ENCODE measurements at regions not wholly inside any gene's neighbourhood (a gene's known extent, or its start where the extent isn't known, plus 50 kb on each side); places are given as distances from the start of the nearest gene placed in this dataset.

DNA sequence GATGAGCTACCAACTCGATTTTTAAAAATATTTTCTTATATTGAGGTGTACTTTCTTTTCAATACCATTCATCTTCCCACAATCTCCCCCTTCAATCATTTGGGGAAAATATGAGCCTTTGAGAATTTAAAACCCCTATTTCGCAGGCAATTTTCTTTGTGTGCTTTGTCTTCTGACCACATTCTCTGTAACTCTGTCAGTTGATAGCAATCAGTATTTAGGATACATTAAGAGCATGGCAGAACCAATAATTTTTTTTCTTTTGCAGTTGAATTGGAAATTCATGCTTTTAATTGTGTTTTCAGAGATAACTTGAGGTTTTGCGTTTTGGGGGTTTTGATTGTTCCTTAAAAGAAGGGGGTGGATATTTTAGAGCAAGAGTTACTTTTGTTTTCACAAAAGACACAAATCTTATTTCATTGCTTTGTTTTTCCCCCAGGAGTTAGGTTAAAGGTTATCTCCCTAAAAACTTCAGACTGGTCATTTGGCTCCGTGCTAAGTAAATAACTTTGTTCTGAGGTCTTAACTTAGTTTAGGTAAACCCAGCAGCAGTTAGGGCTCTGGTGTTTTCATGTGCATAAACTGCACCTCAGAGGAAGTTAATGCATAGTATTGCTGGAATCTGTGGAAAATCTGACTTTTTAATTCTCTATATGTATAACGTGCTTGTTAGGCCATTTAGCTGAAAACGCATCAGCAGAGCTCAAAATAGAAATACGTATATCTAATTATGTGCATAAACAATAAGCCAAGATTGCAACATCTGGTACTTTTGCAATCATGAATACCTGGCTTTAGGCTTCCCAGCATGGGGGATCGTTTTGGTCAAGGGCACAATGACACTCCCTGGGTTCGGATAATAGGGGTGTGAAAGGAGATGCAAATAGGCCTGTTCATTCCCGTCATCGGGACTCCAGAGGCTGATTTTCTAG lies 676.4 kb upstream of the ANKRD30A start:
- TF ChIP-seq, protein P1, sequence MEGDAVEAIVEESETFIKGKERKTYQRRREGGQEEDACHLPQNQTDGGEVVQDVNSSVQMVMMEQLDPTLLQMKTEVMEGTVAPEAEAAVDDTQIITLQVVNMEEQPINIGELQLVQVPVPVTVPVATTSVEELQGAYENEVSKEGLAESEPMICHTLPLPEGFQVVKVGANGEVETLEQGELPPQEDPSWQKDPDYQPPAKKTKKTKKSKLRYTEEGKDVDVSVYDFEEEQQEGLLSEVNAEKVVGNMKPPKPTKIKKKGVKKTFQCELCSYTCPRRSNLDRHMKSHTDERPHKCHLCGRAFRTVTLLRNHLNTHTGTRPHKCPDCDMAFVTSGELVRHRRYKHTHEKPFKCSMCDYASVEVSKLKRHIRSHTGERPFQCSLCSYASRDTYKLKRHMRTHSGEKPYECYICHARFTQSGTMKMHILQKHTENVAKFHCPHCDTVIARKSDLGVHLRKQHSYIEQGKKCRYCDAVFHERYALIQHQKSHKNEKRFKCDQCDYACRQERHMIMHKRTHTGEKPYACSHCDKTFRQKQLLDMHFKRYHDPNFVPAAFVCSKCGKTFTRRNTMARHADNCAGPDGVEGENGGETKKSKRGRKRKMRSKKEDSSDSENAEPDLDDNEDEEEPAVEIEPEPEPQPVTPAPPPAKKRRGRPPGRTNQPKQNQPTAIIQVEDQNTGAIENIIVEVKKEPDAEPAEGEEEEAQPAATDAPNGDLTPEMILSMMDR (IDR thresholded peaks at IDR 0.05; ENCODE audit: poor library complexity, severe bottlenecking), result no peak
- DNase-seq (ENCODE audit: low spot score), result no peak
- no peak for ATAC-seq (ENCODE audit: low read depth)
- H3K27ac ChIP-seq (ENCODE audit: poor library complexity, severe bottlenecking), result no peak overlapping the region
- no peaks in the 10 kb centered on the region for H3K9me3 ChIP-seq (ENCODE audit: severe bottlenecking)
- no peaks in the 10 kb centered on the region for H3K27me3 ChIP-seq (ENCODE audit: insufficient read depth, poor library complexity, severe bottlenecking)
- no peaks in the 10 kb centered on the region for H3K36me3 ChIP-seq (ENCODE audit: low read depth)
- H3K4me1 ChIP-seq (ENCODE audit: insufficient read depth, poor library complexity, severe bottlenecking), result peaks cover 7% of the 10 kb centered on the region
- no peak overlapping the region for H3K4me3 ChIP-seq (ENCODE audit: severe bottlenecking)

- H3K27ac ChIP-seq (ENCODE audit: poor library complexity, severe bottlenecking), result no peak overlapping the region
- no peak overlapping the region for H3K4me3 ChIP-seq (ENCODE audit: severe bottlenecking)
- ATAC-seq (ENCODE audit: low read depth) (peak; percentile 35; the same call in 1 of the 3 replicates), DNase-seq (ENCODE audit: low spot score) (peak; percentile 45)
- H3K9me3 ChIP-seq (ENCODE audit: severe bottlenecking), result no peaks in the 10 kb centered on the region
- TF ChIP-seq, protein P1 (IDR thresholded peaks at IDR 0.05; ENCODE audit: poor library complexity, severe bottlenecking), result no peak
- H3K36me3 ChIP-seq (ENCODE audit: low read depth), result no peaks in the 10 kb centered on the region
- H3K27me3 ChIP-seq (ENCODE audit: insufficient read depth, poor library complexity, severe bottlenecking), result no peaks in the 10 kb centered on the region
- H3K4me1 ChIP-seq (ENCODE audit: insufficient read depth, poor library complexity, severe bottlenecking), result peaks cover 15% of the 10 kb centered on the region
Observed at GRCh38 chr10:36446881-36447280, 678.5 kb upstream of the ANKRD30A start.

DNA sequence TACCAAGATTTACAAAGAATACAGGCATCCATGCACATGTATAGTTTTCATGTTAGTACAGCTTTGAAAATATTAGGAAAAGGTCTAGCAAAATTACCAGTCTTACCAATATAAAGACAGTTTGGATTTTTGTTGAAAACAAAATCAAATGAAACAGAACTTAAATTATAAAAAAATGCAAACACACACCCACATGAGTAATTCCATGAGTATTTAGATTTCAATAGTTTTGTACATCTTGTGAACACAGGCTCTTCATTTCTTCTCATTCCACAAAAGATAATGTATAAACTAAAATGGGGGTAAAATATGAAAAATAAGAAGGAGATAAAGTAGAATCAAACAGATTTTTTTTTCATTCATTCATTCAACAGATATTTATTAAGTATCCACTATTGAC lies 682.2 kb upstream of the ANKRD30A start:
- no peak for ATAC-seq (ENCODE audit: low read depth)
- no peaks in the 10 kb centered on the region for H3K9me3 ChIP-seq (ENCODE audit: severe bottlenecking)

DNA sequence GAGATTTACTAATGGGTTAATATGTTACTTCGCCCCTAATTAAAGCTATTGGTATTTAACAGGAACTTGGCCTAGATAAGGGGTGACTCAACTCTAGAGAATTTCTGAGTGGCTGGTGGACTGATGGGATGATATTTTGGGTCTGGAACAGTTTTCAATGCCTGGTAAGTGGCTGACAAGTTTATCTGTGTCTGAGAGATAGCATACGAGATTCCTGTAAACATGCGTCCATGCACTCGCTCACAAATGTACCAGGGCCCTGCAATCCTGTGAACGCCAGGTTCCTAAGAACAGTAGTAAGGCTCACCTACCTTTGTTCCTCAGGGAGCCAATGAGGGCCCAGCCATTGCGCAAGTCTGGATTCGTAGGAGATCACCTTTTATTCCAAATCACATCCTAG lies 683.8 kb upstream of the ANKRD30A start:
- TF ChIP-seq, protein P1 (IDR thresholded peaks at IDR 0.05; ENCODE audit: poor library complexity, severe bottlenecking), result no peak

More for the DNA sequence above, 682.2 kb upstream of the ANKRD30A start:
- H3K4me3 ChIP-seq (ENCODE audit: severe bottlenecking), result no peak overlapping the region
- no peak overlapping the region for H3K27ac ChIP-seq (ENCODE audit: poor library complexity, severe bottlenecking)
- H3K36me3 ChIP-seq (ENCODE audit: low read depth), result no peaks in the 10 kb centered on the region
- peaks cover 15% of the 10 kb centered on the region for H3K4me1 ChIP-seq (ENCODE audit: insufficient read depth, poor library complexity, severe bottlenecking)
- TF ChIP-seq, protein P1 (IDR thresholded peaks at IDR 0.05; ENCODE audit: poor library complexity, severe bottlenecking), result no peak
- no peaks in the 10 kb centered on the region for H3K27me3 ChIP-seq (ENCODE audit: insufficient read depth, poor library complexity, severe bottlenecking)
- no peak for DNase-seq (ENCODE audit: low spot score)

GRCh38 chr10:36440539-36440938 lies 684.9 kb upstream of the ANKRD30A start:
- Histone ChIP-seq H3K9me3 (ENCODE audit: severe bottlenecking) (no peaks in the 10 kb centered on the region), H3K4me3 (ENCODE audit: severe bottlenecking) (no peak overlapping the region), H3K36me3 (ENCODE audit: low read depth) (no peaks in the 10 kb centered on the region), H3K27me3 (ENCODE audit: insufficient read depth, poor library complexity, severe bottlenecking) (no peaks in the 10 kb centered on the region), H3K27ac (ENCODE audit: poor library complexity, severe bottlenecking) (no peak overlapping the region), H3K4me1 (ENCODE audit: insufficient read depth, poor library complexity, severe bottlenecking) (peaks cover 8% of the 10 kb centered on the region)
- no peak for DNase-seq (ENCODE audit: low spot score)
- ATAC-seq (ENCODE audit: low read depth), result no peak
- TF ChIP-seq, protein P1 (IDR thresholded peaks at IDR 0.05; ENCODE audit: poor library complexity, severe bottlenecking), result no peak

More for the DNA sequence above, 683.8 kb upstream of the ANKRD30A start:
- DNase-seq (ENCODE audit: low spot score) (no peak), ATAC-seq (ENCODE audit: low read depth) (no peak)
- no peak overlapping the region for H3K4me3 ChIP-seq (ENCODE audit: severe bottlenecking)
- peaks cover 14% of the 10 kb centered on the region for H3K4me1 ChIP-seq (ENCODE audit: insufficient read depth, poor library complexity, severe bottlenecking)
- no peaks in the 10 kb centered on the region for H3K9me3 ChIP-seq (ENCODE audit: severe bottlenecking)
- H3K27ac ChIP-seq (ENCODE audit: poor library complexity, severe bottlenecking), result no peak overlapping the region
- H3K36me3 ChIP-seq (ENCODE audit: low read depth), result no peaks in the 10 kb centered on the region
- no peaks in the 10 kb centered on the region for H3K27me3 ChIP-seq (ENCODE audit: insufficient read depth, poor library complexity, severe bottlenecking)
